HCT116 (cell line): ENCODE measurements at regions not wholly inside any gene's neighbourhood (a gene's known extent, or its start where the extent isn't known, plus 50 kb on each side); places are given as distances from the start of the nearest gene placed in this dataset.

Experiments
- ATAC-seq: fragments of 200-7000 bp; cut with Tn5 transposase; 2 replicates; pipeline ENCODE4 v1.9.1; 2020; ENCODE audit warnings: mild to moderate bottlenecking, moderate library complexity
- BruUV-seq: library from RNA; stranded (reverse); fragments of 400-500 nt; replicated peaks from 2 replicates; lab custom pipeline; 2021; lab: Mats Ljungman, UMichigan
- CTCF ChIA-PET: fragments of 300-600 bp; sonication (Branson Sonifier 250); formaldehyde crosslinking; loops from one replicate; lab custom pipeline; 2021; ENCODE audit warnings: antibody characterized with exemption; lab: Charles Lee
- POLR2A ChIA-PET: fragments of 300-600, 350-600 bp; sonication (Branson Sonifier 250); formaldehyde crosslinking; loops from one replicate; lab custom pipeline; 2021; ENCODE audit warnings: antibody characterized with exemption; lab: Charles Lee
- RAD21 ChIA-PET, 2 experiments: fragments of 300-600 bp; sonication (Branson Sonifier 250); formaldehyde crosslinking; loops; one replicate each; lab custom pipeline; 2023; ENCODE audit warnings: low total read pairs in 2 of 2; ENCODE audit not compliant: uncharacterized antibody in 2 of 2, unreplicated experiment in 2 of 2, low non-redundant PET in 1 of 2; lab: Charles Lee
- DNase-seq: peaks from one replicate; pipeline ENCODE4 v3.0.0-alpha.2; 2010; ENCODE audit warnings: low read depth, low spot score
- H2AFZ ChIP-seq: fragments of 200-600 bp; shearing (Covaris generic), sonication (generic); 2 replicates; pipeline ENCODE4 v1.6.1; 2017; ENCODE audit warnings: low read depth, mixed run types, mixed read lengths, antibody characterized with exemption, low read length; ENCODE audit not compliant: poor library complexity, severe bottlenecking
- H3K27ac ChIP-seq: 2 replicates; pipeline ENCODE4 v1.5.1; 2012; ENCODE audit warnings: low read depth, low read length
- H3K27me3 ChIP-seq: fragments of 200-600 bp; sonication (generic); 2 replicates; pipeline ENCODE4 v1.6.1; 2016; ENCODE audit warnings: mixed run types, low read length, mixed read lengths; ENCODE audit not compliant: insufficient read depth
- H3K36me3 ChIP-seq, 2 experiments: fragments of 200-500 bp in 1 of 2; fragments of 200-600 bp in 1 of 2; sonication (Bioruptor generic) in 1 of 2; sonication (generic) in 1 of 2; 2 replicates each; pipeline versions ENCODE4 v1.5.1 to v1.6.1; 2014 to 2016; ENCODE audit warnings: low read length in 2 of 2, inconsistent platforms in 1 of 2, mixed read lengths in 1 of 2, mixed run types in 1 of 2; ENCODE audit not compliant: insufficient read depth in 2 of 2, control insufficient read depth in 1 of 2
- H3K4me1 ChIP-seq, 2 experiments: fragments of 200-600 bp in 1 of 2; sonication (generic) in 1 of 2; 2 replicates each; pipeline versions ENCODE4 v1.5.1 to v1.6.1; 2012 to 2017; ENCODE audit warnings: low read length in 2 of 2, inconsistent platforms in 1 of 2, mild to moderate bottlenecking in 1 of 2, mixed read lengths in 1 of 2, mixed run types in 1 of 2, moderate library complexity in 1 of 2; ENCODE audit not compliant: insufficient read depth in 2 of 2, control insufficient read depth in 1 of 2
- H3K4me2 ChIP-seq: fragments of 200-600 bp; sonication (generic); 2 replicates; pipeline ENCODE4 v1.6.1; 2017; ENCODE audit warnings: mixed run types, low read length, mixed read lengths
- H3K4me3 ChIP-seq, 2 experiments: fragments of 200-600 bp in 1 of 2; sonication (generic) in 1 of 2; replicated peaks in 1 of 2; 2 replicates each; pipeline ENCODE4 v1.5.1; 2011 to 2016; ENCODE audit warnings: low read length in 2 of 2, control low read depth in 1 of 2, low read depth in 1 of 2, mild to moderate bottlenecking in 1 of 2, mixed read lengths in 1 of 2, mixed run types in 1 of 2
- H3K79me2 ChIP-seq: fragments of 200-600 bp; sonication (generic); 2 replicates; pipeline ENCODE4 v1.6.1; 2017; ENCODE audit warnings: mild to moderate bottlenecking, mixed run types, low read length, moderate library complexity, mixed read lengths; ENCODE audit not compliant: insufficient read depth
- H3K9ac ChIP-seq: fragments of 200-600 bp; sonication (generic); 2 replicates; pipeline ENCODE4 v1.6.1; 2016; ENCODE audit warnings: low read length, mixed read lengths
- H3K9me2 ChIP-seq: fragments of 200-600 bp; sonication (generic), shearing (Covaris generic); 2 replicates; pipeline ENCODE4 v1.6.1; 2017; ENCODE audit warnings: mixed run types, mild to moderate bottlenecking, moderate library complexity; ENCODE audit not compliant: insufficient read depth
- H3K9me3 ChIP-seq, 2 experiments: fragments of 200-500 bp in 1 of 2; fragments of 200-600 bp in 1 of 2; sonication (Bioruptor generic) in 1 of 2; sonication (generic) in 1 of 2; 2 replicates each; pipeline ENCODE4 v1.6.1; 2014 to 2017; ENCODE audit warnings: low read length in 2 of 2, mixed read lengths in 2 of 2, inconsistent platforms in 1 of 2, low read depth in 1 of 2, mild to moderate bottlenecking in 1 of 2, mixed run types in 1 of 2, moderate library complexity in 1 of 2; ENCODE audit not compliant: control insufficient read depth in 1 of 2, insufficient read depth in 1 of 2
- H4K20me1 ChIP-seq: fragments of 200-600 bp; sonication (generic), shearing (Covaris generic); 2 replicates; pipeline ENCODE4 v1.6.1; 2017; ENCODE audit warnings: mixed run types, mild to moderate bottlenecking, moderate library complexity; ENCODE audit not compliant: insufficient read depth
- ATF3 ChIP-seq: IDR thresholded peaks from 2 replicates; pipeline ENCODE4 v1.6.1; 2012
- CEBPB ChIP-seq: IDR thresholded peaks from 2 replicates; pipeline ENCODE4 v1.6.1; 2012; ENCODE audit warnings: low read depth
- CTCF ChIP-seq, 3 experiments: fragments of 200-600 bp in 1 of 3; sonication (generic) in 1 of 3; IDR thresholded peaks in 2 of 3; conservative IDR thresholded peaks in 1 of 3; 2 replicates each; pipeline ENCODE4 v1.5.1; 2012 to 2017; ENCODE audit warnings: low read depth in 2 of 3, low read length in 2 of 3, antibody characterized with exemption in 1 of 3, borderline replicate concordance in 1 of 3, control low read depth in 1 of 3, mild to moderate bottlenecking in 1 of 3, mixed read lengths in 1 of 3, mixed run types in 1 of 3, moderate library complexity in 1 of 3; ENCODE audit not compliant: insufficient read depth in 1 of 3
- JUND ChIP-seq: IDR thresholded peaks from 2 replicates; pipeline ENCODE4 v1.6.1; 2012
- MAX ChIP-seq: IDR thresholded peaks from 2 replicates; pipeline ENCODE4 v1.6.1; 2012
- POLR2A ChIP-seq: IDR thresholded peaks from 2 replicates; pipeline ENCODE4 v1.7.0; 2011; ENCODE audit warnings: borderline replicate concordance; ENCODE audit not compliant: insufficient read depth, insufficient read length; ENCODE audit errors: extremely low read depth
- TCF7L2 ChIP-seq: IDR thresholded peaks from 2 replicates; pipeline ENCODE4 v1.7.0; 2011; ENCODE audit warnings: borderline replicate concordance, inconsistent platforms; ENCODE audit not compliant: insufficient read depth, insufficient read length; ENCODE audit errors: extremely low read depth
- YY1 ChIP-seq: IDR thresholded peaks from 2 replicates; pipeline ENCODE4 v1.6.1; 2011; ENCODE audit warnings: low read length, low read depth, moderate library complexity, mild to moderate bottlenecking; ENCODE audit not compliant: insufficient replicate concordance; ENCODE audit errors: extremely low read depth
- intact Hi-C: fragments of 100-400 bp; cut with micrococcal nuclease; formaldehyde crosslinking; loops from 2 replicates; pipeline ENCODE4 v1.10.0; 2022

- H2AFZ ChIP-seq, result no peak overlapping the region
- TF ChIP-seq TCF7L2, result no peak
- TF ChIP-seq CTCF (IDR thresholded peaks at IDR 0.05 in 2 of 3, conservative IDR thresholded peaks at IDR 0.05 in 1 of 3; ENCODE audit: borderline replicate concordance in 1 of 3, insufficient read depth in 1 of 3, low read depth in 2 of 3, low read length in 2 of 3), result no peak
- no peak for TF ChIP-seq CEBPB
- TF ChIP-seq POLR2A, result no peak
- TF ChIP-seq MAX, result no peak
- no peaks in the 10 kb centered on the region for H3K9me2 ChIP-seq
- no peaks in the 10 kb centered on the region for H3K4me1 ChIP-seq
- CTCF ChIA-PET, result no interaction called here
- no peaks in the 10 kb centered on the region for H3K36me3 ChIP-seq
- RAD21 ChIA-PET, result no interaction called here
- no peak overlapping the region for H3K27ac ChIP-seq
- H3K9ac ChIP-seq, result no peak overlapping the region
- ATAC-seq (no peak), DNase-seq (no peak)
- H3K27me3 ChIP-seq, result peaks cover 3% of the 10 kb centered on the region
- no peak overlapping the region for H3K4me3 ChIP-seq
- no peaks in the 10 kb centered on the region for H3K79me2 ChIP-seq
- POLR2A ChIA-PET, result no interaction called here
- intact Hi-C loops, result no loop called here
- no TSS peak for BruUV-seq
- H3K4me2 ChIP-seq, result no peak overlapping the region
- no peaks in the 10 kb centered on the region for H3K9me3 ChIP-seq
- H4K20me1 ChIP-seq, result no peaks in the 10 kb centered on the region; the same call in 1 of the 2 replicates
These were observed 194.1 kb upstream of the MTPN start for GRCh38 chr7:136171233-136171632.

- Histone ChIP-seq H3K4me3 (no peak overlapping the region), H3K79me2 (no peaks in the 10 kb centered on the region), H3K4me2 (no peak overlapping the region), H3K4me1 (no peaks in the 10 kb centered on the region), H3K9me2 (no peaks in the 10 kb centered on the region), H3K27me3 (peaks cover 3% of the 10 kb centered on the region), H3K36me3 (no peaks in the 10 kb centered on the region), H4K20me1 (no peaks in the 10 kb centered on the region; the same call in 1 of the 2 replicates), H2AFZ (no peak overlapping the region), H3K9ac (no peak overlapping the region), H3K9me3 (no peaks in the 10 kb centered on the region), H3K27ac (no peak overlapping the region)
- ChIA-PET RAD21 (no interaction called here), CTCF (no interaction called here), POLR2A (no interaction called here)
- ATAC-seq (no peak), DNase-seq (no peak)
- TF ChIP-seq YY1, result no peak
- TF ChIP-seq ATF3, result no peak
- no peak for TF ChIP-seq JUND
- intact Hi-C loops, result no loop called here
- no TSS peak for BruUV-seq
These were observed 191.7 kb upstream of the MTPN start for GRCh38 chr7:136168821-136169220.
